Fibroblast of villous mesenchyme (primary cell): ENCODE measurements at regions not wholly inside any gene's neighbourhood (a gene's known extent, or its start where the extent isn't known, plus 50 kb on each side); places are given as distances from the start of the nearest gene placed in this dataset.

ENCODE experiments used
- DNase-seq: peaks from one replicate; pipeline ENCODE4 v3.0.0-alpha.2; 2010; ENCODE audit warnings: low read depth
- H3K4me3 ChIP-seq: 2 replicates; pipeline ENCODE4 v1.5.1; 2011; ENCODE audit warnings: low read depth, mild to moderate bottlenecking, low read length
- CTCF ChIP-seq: IDR thresholded peaks from 2 replicates; pipeline ENCODE4 v1.5.1; 2012; ENCODE audit warnings: low read depth, mild to moderate bottlenecking, low read length; ENCODE audit not compliant: insufficient read depth

GRCh38 chr13:30121666-30122065, 185.7 kb downstream of the KATNAL1 start:
- no peak overlapping the region for H3K4me3 ChIP-seq
- DNase-seq, result no peak
- TF ChIP-seq CTCF, result no peak

GRCh38 chr13:30121244-30121643, 186.1 kb downstream of the KATNAL1 start:
- TF ChIP-seq CTCF, result no peak
- no peak for DNase-seq
- H3K4me3 ChIP-seq, result no peak overlapping the region

GRCh38 chr13:30120133-30120822, 187.1 kb downstream of the KATNAL1 start:
- TF ChIP-seq CTCF, result no peak
- H3K4me3 ChIP-seq, result no peak overlapping the region
- no peak for DNase-seq

DNA sequence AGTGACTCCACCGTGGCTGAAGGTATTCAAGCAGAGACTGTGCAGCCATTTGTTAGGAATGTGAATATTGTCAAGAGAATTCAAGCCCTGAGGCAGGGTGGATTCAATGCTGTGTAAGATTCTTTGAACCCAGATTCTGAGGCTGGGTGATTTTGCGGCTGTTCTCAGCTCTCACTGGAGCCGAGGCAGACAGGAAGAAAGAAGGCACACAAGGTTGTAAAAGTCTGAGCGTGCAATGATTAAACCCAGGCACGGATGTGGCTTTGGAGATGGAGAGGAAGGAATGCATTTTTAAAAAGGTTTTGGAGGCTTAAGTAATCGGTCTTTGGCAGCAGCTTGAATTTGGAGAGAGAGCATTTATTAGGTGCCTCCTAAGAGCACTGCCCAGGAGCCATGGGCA, 187.9 kb downstream of the KATNAL1 start:
- H3K4me3 ChIP-seq, result peak overlapping the region; percentile 1
- peak; percentile 96 for DNase-seq
- TF ChIP-seq CTCF, result no peak

GRCh38 chr13:30116379-30116778, 191.0 kb downstream of the KATNAL1 start:
- no peak for TF ChIP-seq CTCF
- H3K4me3 ChIP-seq, result no peak overlapping the region
- no peak for DNase-seq

DNA sequence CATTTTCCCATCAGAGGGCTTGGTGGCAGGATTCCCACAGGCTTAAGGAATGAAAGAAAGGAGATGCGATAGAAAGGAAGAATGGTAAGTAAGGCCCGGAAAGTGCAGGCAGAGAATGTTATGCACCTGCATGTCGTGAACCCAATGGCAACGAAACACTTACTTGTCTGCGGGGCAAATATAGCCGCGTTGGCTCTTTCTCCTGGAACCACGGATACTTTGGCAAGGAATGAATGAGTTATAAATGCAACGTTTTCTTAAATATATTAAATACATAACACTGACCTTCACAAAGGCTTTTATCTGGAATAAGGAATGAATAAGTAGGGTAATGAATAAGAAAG, 192.1 kb downstream of the KATNAL1 start:
- DNase-seq, result no peak
- TF ChIP-seq CTCF, result no peak
- peak overlapping the region; percentile 45 for H3K4me3 ChIP-seq
